ENCODE measurements at regions not wholly inside any gene's neighbourhood (a gene's known extent, or its start where the extent isn't known, plus 50 kb on each side); places are given as distances from the start of the nearest gene placed in this dataset.

DNA sequence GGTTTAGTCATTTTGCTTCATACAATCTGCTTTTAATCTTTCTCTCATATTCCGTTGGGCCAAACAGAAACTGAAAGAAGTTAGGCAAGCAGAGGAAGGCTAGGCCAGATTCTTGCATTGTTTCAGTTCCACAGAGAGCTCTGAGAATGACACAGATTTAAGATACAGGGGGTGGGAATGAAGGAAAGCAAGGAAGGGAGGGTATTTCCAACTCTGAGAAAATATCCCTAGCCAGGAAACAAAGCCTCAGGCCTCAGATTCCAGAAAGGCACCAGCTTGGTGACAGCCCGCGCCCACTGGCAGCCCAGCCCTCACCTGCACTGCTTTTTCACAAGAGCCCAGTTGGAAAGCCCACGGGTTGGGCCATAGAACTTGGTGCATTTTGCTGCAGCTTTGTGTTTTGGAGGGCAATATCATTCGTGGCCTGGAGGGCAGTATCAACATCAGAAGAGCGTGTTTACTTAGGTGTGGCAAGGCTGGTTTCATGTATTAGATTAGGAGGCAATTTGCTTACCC is 63.5 kb downstream of the ENC1 start:
- no peak for DNase-seq (ENCODE audit: low read depth in 2 of 3, low spot score in 2 of 3)

DNA sequence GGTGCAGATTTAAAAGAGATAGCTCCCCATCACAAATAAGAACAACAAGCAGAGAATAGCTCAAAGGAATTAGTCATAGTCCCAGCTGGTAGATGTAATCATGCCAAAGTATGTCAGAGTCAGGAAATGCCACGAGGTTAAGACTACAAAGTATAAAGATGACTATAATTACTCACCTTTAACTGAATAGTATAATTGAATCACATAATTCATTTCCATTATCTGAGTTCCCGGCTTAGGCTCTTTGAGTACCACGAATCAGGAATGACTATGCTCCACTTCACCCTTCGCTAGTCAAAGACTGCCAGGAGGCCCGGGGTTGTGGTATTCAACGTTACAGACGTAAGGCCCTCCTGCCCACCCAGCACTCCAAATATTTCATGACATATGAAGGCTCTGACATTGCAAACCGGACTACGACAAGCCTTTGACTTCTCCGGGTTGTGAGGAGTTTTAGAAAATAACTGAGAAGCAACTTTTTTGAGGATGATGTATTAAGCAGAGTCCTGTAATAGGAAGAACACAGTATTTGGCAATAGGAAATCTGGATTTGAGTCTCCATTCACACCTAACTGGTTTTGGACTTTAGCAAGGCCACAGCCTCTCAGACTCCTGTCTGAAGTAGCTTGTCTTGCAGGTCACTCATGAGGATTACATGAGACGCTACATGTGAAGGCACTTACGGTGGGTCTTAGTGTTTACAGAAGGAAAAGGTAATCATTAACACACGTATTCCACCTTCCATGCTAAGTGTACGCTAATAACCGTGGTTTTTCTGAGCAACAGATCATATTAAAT is 64.6 kb downstream of the ENC1 start:
- DNase-seq (ENCODE audit: low read depth in 2 of 3, low spot score in 2 of 3) = no peak

DNA sequence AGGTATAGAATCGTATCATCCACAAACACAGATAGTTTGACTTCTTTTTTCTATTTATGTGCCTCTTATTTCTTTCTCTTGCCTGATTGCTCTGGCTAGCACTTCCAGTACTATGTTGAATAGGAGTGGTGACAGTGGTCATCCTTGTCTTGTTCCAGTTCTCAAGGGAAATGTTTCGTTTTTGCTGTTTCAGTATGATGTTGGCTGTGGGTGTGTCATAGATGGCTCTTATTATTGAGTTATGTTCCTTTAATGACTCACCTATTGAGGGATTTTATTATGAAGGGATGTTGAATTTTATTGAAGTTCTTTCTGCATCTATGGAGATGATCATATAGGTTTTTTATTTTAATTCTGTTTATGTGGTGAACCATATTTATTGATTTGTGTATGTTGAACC is 70.3 kb downstream of the ENC1 start:
- DNase-seq (ENCODE audit: low read depth in 2 of 3, low spot score in 2 of 3) = no peak

DNA sequence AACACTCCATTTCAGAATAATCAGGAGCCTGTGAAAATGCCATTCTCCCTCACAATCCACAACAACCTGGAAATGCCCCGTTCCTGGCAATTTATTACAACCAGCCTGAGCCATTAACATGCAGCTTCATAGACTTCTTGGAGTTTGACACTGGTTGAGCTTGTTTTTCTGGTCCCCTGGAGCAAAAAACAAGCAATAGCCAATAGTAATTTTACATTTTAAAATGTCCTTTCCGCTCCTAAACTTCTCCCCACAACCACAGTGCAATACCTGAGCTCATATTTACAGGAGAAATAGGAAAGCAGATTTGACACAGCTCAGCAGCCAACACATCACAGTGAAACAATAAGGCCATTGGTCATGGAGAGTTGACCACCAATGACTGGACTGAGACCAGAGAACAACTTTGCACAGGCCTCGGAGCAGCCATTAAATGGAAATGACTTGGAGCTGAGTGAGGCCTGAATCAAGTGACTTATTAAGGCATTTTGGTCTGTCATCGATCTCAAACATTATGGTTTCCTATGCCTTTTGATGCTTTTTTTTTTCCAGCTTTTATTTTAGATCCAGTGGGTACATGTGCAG is 73.0 kb downstream of the ENC1 start:
- no peak for DNase-seq (ENCODE audit: low read depth in 2 of 3, low spot score in 2 of 3)

DNA sequence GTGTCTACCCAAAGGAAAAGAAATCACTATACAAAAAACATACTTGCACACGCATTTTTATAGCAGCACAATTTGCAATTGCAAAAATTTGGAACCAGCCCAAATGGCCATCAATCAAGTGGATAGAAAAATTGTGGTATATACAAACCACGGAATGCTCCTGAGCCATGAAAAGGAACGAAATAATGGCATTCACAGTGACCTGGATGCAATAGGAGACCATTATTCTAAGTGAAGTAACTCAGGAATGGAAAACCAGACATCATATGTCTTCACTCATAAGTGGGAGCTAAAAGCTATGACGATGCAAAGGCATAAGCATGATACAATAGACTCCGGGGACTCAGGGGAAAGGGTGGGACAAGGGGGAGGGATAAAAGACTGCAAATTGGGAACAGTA is 78.4 kb downstream of the ENC1 start:
- DNase-seq (ENCODE audit: low read depth in 2 of 3, low spot score in 2 of 3) = no peak

DNA sequence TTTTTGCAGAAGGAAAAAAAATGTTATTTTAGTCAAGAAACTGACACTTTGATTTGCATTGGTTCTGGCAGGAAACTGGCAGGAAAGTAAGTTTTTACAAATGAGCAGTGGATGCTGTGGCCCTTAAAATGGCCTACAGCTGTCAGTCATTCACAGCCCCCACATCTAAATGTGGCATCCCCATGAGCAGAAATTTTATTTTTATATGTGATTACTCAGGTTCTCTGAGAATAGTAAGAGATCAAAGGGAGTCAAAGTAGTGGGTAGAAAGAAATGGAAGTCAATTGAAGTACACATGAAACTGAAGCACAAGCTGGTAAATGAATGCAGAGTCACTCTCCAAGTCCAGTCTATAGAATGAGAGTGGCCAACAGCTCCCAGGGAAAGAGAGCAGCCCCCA is 80.3 kb downstream of the ENC1 start:
- DNase-seq (ENCODE audit: low read depth in 2 of 3, low spot score in 2 of 3) = no peak

DNA sequence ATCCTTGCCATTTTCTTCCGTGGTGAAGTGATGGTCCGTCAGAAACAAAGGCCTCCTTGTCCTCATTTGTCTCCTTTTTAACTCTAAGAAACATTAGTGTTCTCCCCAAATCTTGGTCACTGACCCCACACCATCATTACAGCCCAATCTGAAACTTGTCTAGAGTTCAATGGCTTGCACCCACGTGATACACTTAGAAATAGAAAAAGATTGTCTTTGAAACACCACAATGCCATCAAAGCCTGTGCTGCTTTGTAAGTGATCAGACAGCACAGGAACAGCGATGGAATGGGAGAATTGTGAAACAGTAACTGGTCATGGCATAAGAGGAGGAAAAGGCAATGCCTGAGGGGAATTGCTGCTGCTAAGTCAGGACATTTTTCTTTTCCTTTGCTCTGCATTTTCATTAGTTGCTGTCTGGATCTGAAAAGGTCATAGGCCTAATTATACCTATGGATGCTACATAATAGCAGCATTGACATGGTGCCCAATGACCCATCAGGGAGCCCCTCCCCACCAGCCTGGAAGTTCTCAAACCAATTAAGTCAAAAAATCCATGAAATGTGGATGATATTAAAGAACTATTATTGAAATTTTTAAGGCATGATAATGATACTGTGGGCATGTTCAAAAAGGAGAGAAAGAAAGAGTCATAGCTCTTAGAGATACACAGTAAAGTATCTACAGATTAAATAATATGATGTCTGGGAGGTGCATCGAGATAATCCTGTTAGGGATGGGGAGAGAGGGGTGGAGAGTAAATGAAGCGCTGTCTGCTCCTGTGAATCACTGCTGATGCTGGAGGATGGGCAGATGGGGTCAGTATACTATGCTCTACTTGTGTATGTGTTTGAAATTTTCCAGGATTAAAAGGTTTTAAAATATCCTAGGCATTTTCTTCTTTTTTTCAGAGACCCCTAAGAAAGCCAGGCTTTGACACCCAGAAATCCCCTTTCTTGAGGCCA is 83.6 kb downstream of the ENC1 start:
- no peak for DNase-seq (ENCODE audit: low read depth in 2 of 3, low spot score in 2 of 3)

DNA sequence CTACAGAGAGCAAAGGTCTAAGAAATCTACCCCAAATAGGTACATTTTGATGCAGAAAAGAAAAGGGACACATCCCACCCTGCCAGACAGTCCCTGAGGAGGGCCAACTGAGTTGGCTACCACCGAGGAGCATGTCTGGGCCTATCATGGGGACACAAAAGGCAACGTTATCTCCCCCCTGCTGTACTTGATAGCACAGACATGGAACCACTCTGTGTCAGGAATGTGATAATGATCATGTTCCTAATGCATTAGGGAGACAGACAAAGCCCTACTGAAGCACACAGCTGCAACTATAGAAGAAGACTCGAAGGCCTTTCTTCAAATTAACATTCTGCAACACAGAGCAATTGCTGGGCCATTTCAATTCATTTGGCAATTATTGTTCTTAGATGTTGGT is 84.5 kb downstream of the ENC1 start:
- DNase-seq (ENCODE audit: low read depth in 2 of 3, low spot score in 2 of 3) = no peak

DNA sequence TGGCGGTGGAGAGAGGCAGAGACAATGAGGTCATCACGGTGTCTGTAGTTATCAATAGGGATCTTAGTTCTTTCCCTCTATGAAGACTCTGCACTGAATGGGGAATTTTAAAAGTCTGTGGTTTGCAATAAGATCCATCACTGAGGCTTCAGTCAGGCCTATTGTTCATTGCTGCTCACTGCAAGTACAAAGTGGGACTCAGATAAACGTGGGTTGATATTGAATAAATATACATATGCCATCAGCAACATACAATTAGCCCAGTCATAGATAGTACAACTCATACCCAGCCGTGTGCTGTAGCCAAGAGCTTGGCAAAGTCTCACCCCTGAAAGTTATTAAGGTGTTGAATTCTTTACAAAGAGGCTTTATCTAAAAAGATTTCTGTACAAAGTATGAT is 88.4 kb downstream of the ENC1 start:
- no peak for DNase-seq (ENCODE audit: low read depth in 2 of 3, low spot score in 2 of 3)

DNA sequence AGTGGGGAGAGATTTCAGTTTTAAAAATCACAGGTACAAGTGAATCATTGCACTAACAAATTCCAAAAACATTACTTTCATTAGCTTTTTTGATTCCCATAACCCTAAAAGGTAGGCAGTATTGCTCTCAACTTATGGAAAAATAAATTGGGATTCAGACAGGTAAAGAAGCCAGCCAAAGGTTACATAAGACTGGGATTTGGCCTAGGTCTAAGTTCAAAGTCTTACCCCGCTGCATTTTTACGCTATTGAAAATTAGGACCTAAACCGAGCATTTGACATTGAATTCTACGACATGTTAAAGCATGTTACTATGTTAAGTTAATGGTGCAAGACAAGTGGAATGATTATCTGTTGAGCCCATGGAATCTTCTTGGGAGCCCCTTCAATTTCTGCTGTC is 89.6 kb downstream of the ENC1 start:
- DNase-seq (ENCODE audit: low read depth in 2 of 3, low spot score in 2 of 3) = no peak

DNA sequence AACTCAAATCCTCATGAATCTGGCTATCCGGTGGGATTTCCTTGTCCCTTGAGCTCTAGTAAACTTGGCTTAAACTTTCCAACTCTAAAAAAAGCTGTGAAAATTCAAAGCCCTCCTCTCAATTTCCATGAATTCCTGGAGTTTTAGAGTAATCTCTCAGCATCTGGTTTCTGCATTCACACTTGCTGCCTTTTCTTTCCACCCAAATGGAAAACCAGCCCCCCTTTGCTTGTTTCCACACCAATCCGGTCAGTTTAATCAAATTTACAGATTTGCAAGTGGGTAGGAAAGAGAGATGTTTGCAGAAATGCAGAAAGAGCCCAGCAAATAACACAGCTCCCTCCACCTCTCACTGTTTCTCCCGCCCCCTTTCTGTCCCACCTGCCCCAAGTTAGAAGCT is 91.1 kb downstream of the ENC1 start:
- no peak for DNase-seq (ENCODE audit: low read depth in 2 of 3, low spot score in 2 of 3)

DNA sequence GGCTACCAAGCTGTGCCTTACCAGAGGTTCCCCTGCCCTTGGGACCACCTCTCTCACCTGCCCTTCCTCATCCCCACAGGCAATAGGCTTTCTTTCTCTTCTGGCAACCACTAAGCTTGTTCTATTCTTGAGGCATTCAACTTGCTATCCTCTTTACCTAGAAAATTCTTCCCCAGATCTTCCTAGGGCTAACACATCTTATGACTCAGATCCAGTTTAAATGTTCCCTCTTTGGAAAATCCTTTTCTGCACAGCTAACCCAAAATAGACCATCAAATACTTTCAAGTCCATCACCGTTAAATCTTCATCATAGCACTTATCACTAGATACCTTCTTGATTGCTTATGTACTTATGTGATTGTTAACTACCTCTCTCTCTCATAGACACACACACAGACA is 93.7 kb downstream of the ENC1 start:
- no peak for DNase-seq (ENCODE audit: low read depth in 2 of 3, low spot score in 2 of 3)

DNA sequence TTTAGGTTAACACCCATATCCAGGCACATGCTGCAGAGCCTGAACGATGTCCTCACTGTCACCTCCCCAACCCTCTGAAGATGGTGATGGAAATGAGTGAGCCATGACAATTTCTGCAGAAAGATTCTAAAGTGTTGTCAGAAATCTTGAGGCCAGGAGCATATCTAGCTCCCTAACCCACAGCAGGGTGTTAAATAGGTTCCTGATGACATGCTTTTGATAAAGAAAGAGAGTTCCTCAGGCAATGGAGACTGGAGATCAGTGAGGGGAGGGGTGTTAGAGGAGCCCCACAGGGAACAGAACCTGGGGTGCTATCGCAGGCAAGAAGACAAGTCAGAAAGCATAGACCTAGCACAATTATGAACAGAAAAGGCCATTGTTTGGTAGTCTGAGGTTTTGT is 95.7 kb downstream of the ENC1 start:
- no peak for DNase-seq (ENCODE audit: low read depth in 2 of 3, low spot score in 2 of 3)

DNA sequence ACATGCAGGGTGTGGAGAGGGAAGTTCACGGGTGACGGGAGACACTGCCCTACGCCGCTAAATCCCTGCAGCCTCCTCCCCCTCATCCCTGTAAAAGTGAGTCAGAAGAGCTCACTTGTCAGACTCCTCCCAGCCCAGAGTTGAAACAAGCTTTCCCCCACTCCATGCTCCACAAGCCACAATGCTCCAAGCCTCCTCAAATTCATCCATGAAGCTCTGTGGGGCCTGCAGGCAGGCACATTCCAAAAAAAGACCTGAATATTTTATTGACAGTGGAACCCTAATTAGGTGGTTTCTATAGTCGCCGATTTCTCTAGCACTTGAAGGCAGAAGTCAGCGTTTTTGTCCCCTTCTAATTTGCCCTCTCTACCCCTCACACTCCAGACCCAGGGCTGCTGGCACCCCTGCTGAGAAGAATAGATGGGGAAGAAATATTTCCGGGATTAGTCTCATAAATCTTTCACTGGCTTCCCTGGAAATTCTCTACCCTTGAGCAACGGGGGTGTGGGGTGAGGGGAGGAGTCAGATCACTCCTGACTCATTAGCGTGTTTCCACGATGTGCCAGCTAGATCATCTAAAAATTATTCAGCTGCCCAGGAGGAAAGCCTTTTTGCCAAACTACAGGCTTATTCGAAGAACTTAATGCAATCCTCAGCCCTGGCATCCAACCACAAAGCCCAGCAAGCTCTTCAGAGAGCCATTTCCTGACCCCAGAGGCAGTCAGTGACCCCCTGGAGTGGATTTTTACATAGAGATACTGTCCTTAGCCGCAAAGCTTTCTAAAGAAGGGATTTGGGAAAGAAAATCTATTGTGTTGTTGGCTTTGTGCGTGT is 97.1 kb downstream of the ENC1 start:
- DNase-seq (ENCODE audit: low read depth in 2 of 3, low spot score in 2 of 3) = no peak

DNA sequence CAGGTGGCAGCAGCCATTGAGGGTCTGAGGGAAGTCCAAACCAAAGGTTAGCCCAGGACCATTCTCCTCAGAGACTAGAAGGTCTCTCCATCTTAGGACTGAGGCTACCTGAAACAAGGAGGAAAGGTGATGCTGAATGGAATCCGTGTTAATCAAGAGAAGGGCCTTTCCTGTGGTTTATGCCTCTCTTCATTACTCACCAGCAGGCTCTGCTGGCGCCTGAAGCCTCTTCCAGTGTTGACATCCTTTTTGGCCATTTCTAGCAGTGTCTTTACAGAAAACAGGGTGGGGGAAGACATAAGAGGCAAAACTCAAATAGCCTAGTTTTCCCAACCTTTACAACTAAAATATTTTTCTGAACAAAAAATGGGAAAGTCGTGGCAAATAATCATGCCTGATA is 98.0 kb downstream of the ENC1 start:
- no peak for DNase-seq (ENCODE audit: low read depth in 2 of 3, low spot score in 2 of 3)

DNA sequence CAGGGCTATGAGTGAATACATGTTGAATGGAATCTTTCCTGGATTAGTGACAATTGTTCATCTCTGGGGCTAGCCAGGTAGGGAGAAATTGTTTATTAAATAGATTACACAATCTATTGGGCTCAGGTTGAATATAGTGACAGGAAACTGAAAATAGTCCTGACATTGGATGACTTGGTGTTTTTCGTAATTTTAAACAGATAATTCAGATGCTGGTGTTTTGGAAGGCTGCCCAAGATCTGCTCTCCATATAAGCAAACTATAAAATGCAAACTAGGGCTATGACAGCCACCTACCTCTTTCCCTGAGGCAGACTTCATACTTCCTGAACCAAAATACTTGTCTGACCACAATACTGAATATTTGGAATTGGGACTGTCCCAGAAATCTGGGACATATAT is 99.1 kb downstream of the ENC1 start:
- DNase-seq (ENCODE audit: low read depth in 2 of 3, low spot score in 2 of 3) = no peak

DNA sequence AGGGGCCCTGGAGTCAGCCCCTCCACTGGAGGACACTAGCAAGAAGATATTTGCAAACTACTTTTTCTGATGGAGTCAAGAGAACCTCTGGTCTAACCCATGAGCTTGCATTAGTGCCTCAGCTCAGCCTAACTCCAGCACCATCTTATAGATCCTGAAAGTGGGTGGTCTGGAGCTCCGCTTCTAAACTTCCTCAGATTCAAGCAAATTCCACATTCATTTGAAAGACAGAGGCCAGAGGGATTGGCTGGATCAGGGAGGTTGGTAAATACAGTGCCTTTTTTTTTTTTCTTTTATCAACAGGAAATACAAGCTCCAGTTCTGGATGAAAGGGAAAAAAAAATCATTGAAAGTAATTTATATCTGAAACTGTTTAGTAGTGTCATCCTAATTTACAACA is 99.9 kb downstream of the ENC1 start:
- DNase-seq (ENCODE audit: low read depth in 2 of 3, low spot score in 2 of 3) = no peak

DNA sequence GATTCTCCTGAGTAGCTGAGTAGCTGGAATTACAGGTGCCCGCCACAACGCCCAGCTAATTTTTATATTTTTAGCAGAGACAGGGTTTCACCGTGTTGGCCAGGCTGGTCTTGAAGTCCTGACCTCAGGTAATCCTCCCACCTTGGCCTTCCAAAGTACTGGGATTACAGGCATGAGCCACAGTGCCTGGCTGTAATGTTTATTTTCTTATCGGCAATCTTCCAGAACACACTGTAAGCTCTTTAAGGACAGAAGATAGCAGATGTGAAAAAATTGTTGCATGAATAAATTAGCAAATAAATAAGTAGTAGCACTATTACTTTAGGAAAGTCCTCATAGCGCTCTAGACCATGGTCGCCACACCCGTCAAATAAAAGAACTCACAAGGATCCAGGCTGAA is 100.5 kb downstream of the ENC1 start:
- DNase-seq (ENCODE audit: low read depth in 2 of 3, low spot score in 2 of 3) = no peak

DNA sequence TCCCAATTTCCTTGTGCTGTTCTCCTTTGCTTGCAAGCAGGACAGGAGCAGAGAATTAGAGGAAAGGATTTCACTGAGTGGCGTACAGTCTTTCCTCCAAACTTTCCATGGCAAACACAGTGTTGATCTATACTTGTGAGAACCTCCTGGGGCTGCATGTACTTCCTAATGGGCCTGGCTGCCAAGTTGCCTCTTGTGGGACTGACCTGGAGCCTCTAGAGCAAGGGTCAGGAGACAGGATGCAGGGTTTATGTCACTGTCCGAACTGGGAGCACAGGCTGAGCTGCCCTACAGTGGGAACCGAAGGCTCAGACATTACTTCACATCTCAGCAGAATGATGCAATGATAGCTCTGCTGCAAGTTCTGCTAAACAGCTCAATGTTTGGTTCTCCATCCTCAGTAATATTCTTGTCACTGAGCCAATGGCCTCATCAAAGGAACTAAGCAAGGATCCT is 102.3 kb downstream of the ENC1 start:
- DNase-seq (ENCODE audit: low read depth in 2 of 3, low spot score in 2 of 3) = no peak

DNA sequence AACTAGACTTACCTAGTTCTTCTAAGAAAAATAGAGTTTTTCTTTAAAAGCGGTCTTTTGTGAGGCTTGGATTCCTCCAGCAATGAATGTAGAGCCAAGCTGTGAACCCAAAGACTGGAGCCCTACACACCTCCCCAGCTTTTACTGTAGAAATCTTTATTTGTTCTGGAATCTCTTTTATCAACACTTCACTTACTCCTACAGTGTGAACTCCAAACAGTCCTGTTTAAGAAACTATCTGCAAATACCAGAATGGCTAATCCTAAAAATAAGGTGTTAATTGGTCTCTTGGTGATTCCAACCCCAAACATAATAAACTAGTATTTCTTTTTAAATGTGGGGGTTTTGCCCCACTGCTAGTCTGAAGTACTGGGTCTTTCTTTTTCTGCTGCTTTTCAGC is 103.9 kb downstream of the ENC1 start:
- DNase-seq (ENCODE audit: low read depth in 2 of 3, low spot score in 2 of 3) = no peak

DNA sequence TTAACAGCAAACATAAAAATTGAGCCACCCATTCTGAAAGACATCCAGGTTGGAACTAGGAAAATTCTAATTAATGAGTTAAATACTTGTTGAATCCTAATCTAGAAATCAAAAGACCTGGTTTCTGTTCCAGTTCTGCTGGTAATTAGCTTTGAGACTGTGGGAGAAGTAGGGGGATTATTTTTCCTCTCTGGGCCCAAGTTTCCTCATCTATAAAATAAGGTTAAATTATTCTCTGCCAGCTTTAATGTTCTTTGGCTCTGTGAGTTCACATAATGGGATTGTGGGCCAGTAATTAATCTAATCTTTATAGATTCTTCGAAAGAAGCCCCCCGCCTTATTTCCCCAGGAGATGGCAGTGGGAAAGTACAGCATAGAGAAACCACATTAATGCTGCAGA is 104.6 kb downstream of the ENC1 start:
- DNase-seq (ENCODE audit: low read depth in 2 of 3, low spot score in 2 of 3) = no peak

Measured in activated CD8-positive, alpha-beta memory T cell treated with anti-CD3 and anti-CD28 coated beads for 48 hours (primary cell).